ENCODE measurements at regions not wholly inside any gene's neighbourhood (a gene's known extent, or its start where the extent isn't known, plus 50 kb on each side); places are given as distances from the start of the nearest gene placed in this dataset.

DNA sequence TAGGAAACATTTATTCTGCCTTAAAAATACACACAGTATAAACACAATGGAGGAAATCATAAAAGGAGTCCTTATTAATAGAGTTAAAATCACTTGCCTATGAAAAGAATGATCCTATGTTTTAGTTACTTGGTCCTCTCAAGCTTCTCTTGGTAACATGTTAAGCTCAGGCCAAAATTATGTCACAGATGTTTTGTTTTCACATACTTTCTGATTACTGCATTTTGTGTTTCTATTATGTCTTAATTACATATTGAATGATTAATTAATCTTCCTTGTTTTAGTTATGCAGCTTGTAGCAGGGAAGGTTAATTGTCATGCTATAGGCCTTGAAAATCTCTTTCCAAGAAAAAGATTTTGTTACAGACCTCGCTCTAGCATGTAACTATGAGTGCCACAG lies 406.0 kb downstream of the PLA2G4A start:
- no peaks in the 10 kb centered on the region for H3K36me3 ChIP-seq (ENCODE audit: control insufficient read depth in 2 of 3, insufficient read depth in 3 of 3, low read length in 3 of 3)
- no peak for FAIRE-seq

DNA sequence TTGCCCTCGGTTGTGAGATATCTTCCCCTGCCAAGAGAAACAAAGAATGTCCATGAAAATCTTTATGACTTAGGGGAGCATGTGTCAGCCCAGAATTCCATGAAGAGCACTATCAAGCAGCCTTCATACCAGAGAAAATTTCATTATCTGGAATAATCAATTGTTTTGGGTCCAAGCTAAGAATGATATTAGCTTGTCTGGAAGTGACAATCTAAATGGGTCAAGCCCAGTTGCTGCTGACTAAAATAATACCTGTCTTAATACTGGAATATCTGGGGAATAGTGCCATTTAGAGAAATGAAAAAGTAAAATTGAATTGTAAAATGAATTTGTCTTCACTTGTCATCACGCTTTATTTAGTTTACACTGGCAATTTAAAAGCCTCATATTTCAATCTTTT lies 407.4 kb downstream of the PLA2G4A start:
- H3K27ac ChIP-seq (ENCODE audit: low read depth in 2 of 2, low read length in 2 of 2): no peak overlapping the region
- TF ChIP-seq, protein P1, sequence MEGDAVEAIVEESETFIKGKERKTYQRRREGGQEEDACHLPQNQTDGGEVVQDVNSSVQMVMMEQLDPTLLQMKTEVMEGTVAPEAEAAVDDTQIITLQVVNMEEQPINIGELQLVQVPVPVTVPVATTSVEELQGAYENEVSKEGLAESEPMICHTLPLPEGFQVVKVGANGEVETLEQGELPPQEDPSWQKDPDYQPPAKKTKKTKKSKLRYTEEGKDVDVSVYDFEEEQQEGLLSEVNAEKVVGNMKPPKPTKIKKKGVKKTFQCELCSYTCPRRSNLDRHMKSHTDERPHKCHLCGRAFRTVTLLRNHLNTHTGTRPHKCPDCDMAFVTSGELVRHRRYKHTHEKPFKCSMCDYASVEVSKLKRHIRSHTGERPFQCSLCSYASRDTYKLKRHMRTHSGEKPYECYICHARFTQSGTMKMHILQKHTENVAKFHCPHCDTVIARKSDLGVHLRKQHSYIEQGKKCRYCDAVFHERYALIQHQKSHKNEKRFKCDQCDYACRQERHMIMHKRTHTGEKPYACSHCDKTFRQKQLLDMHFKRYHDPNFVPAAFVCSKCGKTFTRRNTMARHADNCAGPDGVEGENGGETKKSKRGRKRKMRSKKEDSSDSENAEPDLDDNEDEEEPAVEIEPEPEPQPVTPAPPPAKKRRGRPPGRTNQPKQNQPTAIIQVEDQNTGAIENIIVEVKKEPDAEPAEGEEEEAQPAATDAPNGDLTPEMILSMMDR (IDR thresholded peaks at IDR 0.05; ENCODE audit: borderline replicate concordance, extremely low read depth, insufficient read depth): no peak
- no peaks in the 10 kb centered on the region for H3K9me3 ChIP-seq (ENCODE audit: control insufficient read depth in 2 of 3, insufficient read depth in 1 of 3, low read length in 3 of 3)
- H3K4me3 ChIP-seq (ENCODE audit: low read length in 3 of 3): no peak overlapping the region
- H3K36me3 ChIP-seq (ENCODE audit: control insufficient read depth in 2 of 3, insufficient read depth in 3 of 3, low read length in 3 of 3): no peaks in the 10 kb centered on the region
- no peak for FAIRE-seq
- no peaks in the 10 kb centered on the region for H3K27me3 ChIP-seq (ENCODE audit: control insufficient read depth, insufficient read depth, low read length)
- no peaks in the 10 kb centered on the region for H3K4me1 ChIP-seq (ENCODE audit: control insufficient read depth in 2 of 3, insufficient read depth in 2 of 3, low read depth in 1 of 3, low read length in 3 of 3)
- DNase-seq: no peak
- no peak overlapping the region for H3K9ac ChIP-seq (ENCODE audit: low read length in 3 of 3)
- intact Hi-C loops (cut with DNase I): no loop called here

More for the DNA sequence above, 406.0 kb downstream of the PLA2G4A start:
- no peaks in the 10 kb centered on the region for H3K27me3 ChIP-seq (ENCODE audit: control insufficient read depth, insufficient read depth, low read length)
- no peak overlapping the region for H3K9ac ChIP-seq (ENCODE audit: low read length in 3 of 3)
- no peak overlapping the region for H3K4me3 ChIP-seq (ENCODE audit: low read length in 3 of 3)
- H3K9me3 ChIP-seq (ENCODE audit: control insufficient read depth in 2 of 3, insufficient read depth in 1 of 3, low read length in 3 of 3): no peaks in the 10 kb centered on the region
- peak in 1 of 5 donors; percentile 2 for DNase-seq
- TF ChIP-seq, protein P1 (IDR thresholded peaks at IDR 0.05; ENCODE audit: borderline replicate concordance, extremely low read depth, insufficient read depth): no peak
- H3K4me1 ChIP-seq (ENCODE audit: control insufficient read depth in 2 of 3, insufficient read depth in 2 of 3, low read depth in 1 of 3, low read length in 3 of 3): no peaks in the 10 kb centered on the region
- no peak overlapping the region for H3K27ac ChIP-seq (ENCODE audit: low read depth in 2 of 2, low read length in 2 of 2)
- intact Hi-C loops (cut with DNase I): no loop called here

DNA sequence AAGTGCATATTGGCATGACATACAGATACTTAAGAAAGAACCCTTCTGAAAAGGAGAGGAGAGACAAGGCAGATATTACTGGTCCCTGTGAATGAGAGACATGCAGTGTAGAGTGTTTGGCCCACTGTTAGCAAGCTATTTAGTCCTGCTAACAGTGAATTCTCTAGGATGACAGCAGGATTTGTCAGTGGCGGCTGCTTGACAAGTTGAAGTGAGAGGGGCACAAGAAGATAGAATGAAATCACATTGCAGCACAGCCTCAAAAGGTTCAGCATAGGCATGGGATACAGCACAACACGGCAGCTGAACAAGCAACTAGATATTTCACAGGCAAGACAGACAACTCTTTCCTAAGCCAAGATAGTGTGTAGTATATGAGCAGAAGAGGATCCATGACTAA lies 407.9 kb downstream of the PLA2G4A start:
- intact Hi-C loops (cut with DNase I): no loop called here
- Histone ChIP-seq H3K4me1 (ENCODE audit: control insufficient read depth in 2 of 3, insufficient read depth in 2 of 3, low read depth in 1 of 3, low read length in 3 of 3) (no peaks in the 10 kb centered on the region), H3K27ac (ENCODE audit: low read depth in 2 of 2, low read length in 2 of 2) (no peak overlapping the region)

More for the DNA sequence above, 407.9 kb downstream of the PLA2G4A start:
- Histone ChIP-seq H3K9me3 (ENCODE audit: control insufficient read depth in 2 of 3, insufficient read depth in 1 of 3, low read length in 3 of 3) (no peaks in the 10 kb centered on the region), H3K27me3 (ENCODE audit: control insufficient read depth, insufficient read depth, low read length) (no peaks in the 10 kb centered on the region), H3K36me3 (ENCODE audit: control insufficient read depth in 2 of 3, insufficient read depth in 3 of 3, low read length in 3 of 3) (no peaks in the 10 kb centered on the region), H3K9ac (ENCODE audit: low read length in 3 of 3) (no peak overlapping the region), H3K4me3 (ENCODE audit: low read length in 3 of 3) (no peak overlapping the region)
- TF ChIP-seq, protein P1 (IDR thresholded peaks at IDR 0.05; ENCODE audit: borderline replicate concordance, extremely low read depth, insufficient read depth): no peak
- no peak for FAIRE-seq
- no peak for DNase-seq
